ENCODE measurements at regions not wholly inside any gene's neighbourhood (a gene's known extent, or its start where the extent isn't known, plus 50 kb on each side); places are given as distances from the start of the nearest gene placed in this dataset.
"Not testable (repeated sequence)": the region's sequence is repeated elsewhere in the genome, so short reads cannot be mapped to it uniquely, and the experiment has no call there.

- not testable (repeated sequence) for TF ChIP-seq EGR1 (IDR thresholded peaks at IDR 0.05; ENCODE audit: low read depth); CTCF (IDR thresholded peaks at IDR 0.05 in 2 of 3, conservative IDR thresholded peaks at IDR 0.05 in 1 of 3; ENCODE audit: borderline replicate concordance in 1 of 3, insufficient read depth in 1 of 3, low read depth in 2 of 3, low read length in 2 of 3); POLR2A (IDR thresholded peaks at IDR 0.05; ENCODE audit: borderline replicate concordance, extremely low read depth, insufficient read depth, insufficient read length); YY1 (IDR thresholded peaks at IDR 0.05; ENCODE audit: extremely low read depth, insufficient replicate concordance, low read depth, low read length); SP1 (IDR thresholded peaks at IDR 0.05; ENCODE audit: low read depth); POLR2AphosphoS5 (IDR thresholded peaks at IDR 0.05; ENCODE audit: low read depth, low read length)
Measured at GRCh38 chr4:104002318-104002717, 282.5 kb upstream of the TACR3 start.
